ENCODE measurements at regions not wholly inside any gene's neighbourhood (a gene's known extent, or its start where the extent isn't known, plus 50 kb on each side); places are given as distances from the start of the nearest gene placed in this dataset.
"Not testable (repeated sequence)": the region's sequence is repeated elsewhere in the genome, so short reads cannot be mapped to it uniquely, and the experiment has no call there.

DNA sequence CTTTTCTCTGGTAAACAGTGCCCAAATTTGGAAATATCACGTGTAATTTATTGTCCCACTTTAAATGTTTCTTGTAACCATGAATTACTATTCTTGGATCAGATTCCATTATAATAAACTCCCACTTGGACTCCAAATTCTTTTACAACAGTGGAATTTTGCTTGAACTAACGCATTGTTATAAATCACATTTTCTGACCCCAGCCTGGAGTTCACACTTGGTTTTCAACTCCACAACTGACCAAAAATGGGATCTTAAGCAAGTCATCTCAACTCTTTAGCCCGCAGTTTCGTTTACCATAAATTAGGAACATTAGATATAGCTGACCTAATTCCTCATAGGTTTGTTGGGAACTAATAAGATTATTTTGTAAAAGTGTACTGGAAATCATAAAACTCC is 336.8 kb upstream of the NCAM1 start:
- Mint-ChIP-seq H3K27ac (no peak overlapping the region), H3K27me3 (ENCODE audit: insufficient read depth) (peaks cover 2% of the 10 kb centered on the region; the same call in 1 of the 2 replicates)

DNA sequence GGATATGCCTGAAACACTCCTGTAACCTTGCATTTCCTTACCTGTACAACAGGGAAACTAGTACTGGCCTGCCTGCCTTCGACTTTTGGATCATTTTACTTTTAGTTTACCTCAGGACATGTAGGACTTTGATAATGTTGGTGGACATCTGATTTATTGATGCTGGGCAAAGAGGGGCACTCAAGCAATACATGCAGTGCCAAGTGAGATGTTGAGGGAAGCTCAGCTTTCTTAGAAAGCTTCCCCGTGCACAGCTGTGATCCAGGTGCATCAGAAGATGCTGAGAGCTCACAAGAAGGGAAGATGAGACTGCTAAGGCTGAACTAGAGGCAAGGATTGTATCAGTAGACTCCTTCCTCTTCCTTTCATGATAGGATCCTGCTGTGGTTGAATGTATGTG is 336.2 kb upstream of the NCAM1 start:
- not testable (repeated sequence) for H3K4me1 Mint-ChIP-seq (ENCODE audit: low read depth); H3K36me3 Mint-ChIP-seq (ENCODE audit: low read depth); DNase-seq; H3K4me3 Mint-ChIP-seq; H3K27ac Mint-ChIP-seq; H3K27me3 Mint-ChIP-seq (ENCODE audit: insufficient read depth)
- peaks cover 22% of the 10 kb centered on the region for H3K9me3 Mint-ChIP-seq

More for the DNA sequence above, 336.8 kb upstream of the NCAM1 start:
- Mint-ChIP-seq H3K4me3 (no peak overlapping the region), H3K36me3 (ENCODE audit: low read depth) (no peaks in the 10 kb centered on the region), H3K9me3 (peaks cover 26% of the 10 kb centered on the region), H3K4me1 (ENCODE audit: low read depth) (no peaks in the 10 kb centered on the region)
- TF ChIP-seq, protein P1, sequence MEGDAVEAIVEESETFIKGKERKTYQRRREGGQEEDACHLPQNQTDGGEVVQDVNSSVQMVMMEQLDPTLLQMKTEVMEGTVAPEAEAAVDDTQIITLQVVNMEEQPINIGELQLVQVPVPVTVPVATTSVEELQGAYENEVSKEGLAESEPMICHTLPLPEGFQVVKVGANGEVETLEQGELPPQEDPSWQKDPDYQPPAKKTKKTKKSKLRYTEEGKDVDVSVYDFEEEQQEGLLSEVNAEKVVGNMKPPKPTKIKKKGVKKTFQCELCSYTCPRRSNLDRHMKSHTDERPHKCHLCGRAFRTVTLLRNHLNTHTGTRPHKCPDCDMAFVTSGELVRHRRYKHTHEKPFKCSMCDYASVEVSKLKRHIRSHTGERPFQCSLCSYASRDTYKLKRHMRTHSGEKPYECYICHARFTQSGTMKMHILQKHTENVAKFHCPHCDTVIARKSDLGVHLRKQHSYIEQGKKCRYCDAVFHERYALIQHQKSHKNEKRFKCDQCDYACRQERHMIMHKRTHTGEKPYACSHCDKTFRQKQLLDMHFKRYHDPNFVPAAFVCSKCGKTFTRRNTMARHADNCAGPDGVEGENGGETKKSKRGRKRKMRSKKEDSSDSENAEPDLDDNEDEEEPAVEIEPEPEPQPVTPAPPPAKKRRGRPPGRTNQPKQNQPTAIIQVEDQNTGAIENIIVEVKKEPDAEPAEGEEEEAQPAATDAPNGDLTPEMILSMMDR (IDR thresholded peaks at IDR 0.05): no peak
- no peak for DNase-seq

DNA sequence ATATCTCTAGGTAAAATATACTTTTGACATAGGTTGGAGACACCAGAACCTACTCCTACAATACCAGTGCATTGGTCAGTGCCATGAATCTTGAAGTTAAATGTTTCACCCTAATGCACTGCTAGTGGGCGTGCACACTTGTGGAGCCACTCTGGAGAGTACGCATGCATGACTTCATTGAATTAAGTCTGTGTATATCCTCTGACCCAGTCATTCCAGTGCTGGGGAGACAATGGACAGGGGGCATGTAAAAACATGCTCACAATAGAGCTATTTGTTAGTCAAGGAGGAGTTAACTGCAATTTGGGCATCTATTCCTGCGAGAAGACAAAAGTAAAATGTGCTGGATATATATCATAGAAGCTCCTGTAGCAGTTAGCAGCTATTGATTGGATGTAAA is 335.4 kb upstream of the NCAM1 start:
- Mint-ChIP-seq H3K27me3 (ENCODE audit: insufficient read depth) (peaks cover 5% of the 10 kb centered on the region; the same call in 1 of the 2 replicates), H3K9me3 (peaks cover 26% of the 10 kb centered on the region), H3K36me3 (ENCODE audit: low read depth) (no peaks in the 10 kb centered on the region), H3K4me1 (ENCODE audit: low read depth) (no peaks in the 10 kb centered on the region), H3K27ac (no peak overlapping the region), H3K4me3 (no peak overlapping the region)
- no peak for DNase-seq
- TF ChIP-seq, protein P1 (IDR thresholded peaks at IDR 0.05): no peak

DNA sequence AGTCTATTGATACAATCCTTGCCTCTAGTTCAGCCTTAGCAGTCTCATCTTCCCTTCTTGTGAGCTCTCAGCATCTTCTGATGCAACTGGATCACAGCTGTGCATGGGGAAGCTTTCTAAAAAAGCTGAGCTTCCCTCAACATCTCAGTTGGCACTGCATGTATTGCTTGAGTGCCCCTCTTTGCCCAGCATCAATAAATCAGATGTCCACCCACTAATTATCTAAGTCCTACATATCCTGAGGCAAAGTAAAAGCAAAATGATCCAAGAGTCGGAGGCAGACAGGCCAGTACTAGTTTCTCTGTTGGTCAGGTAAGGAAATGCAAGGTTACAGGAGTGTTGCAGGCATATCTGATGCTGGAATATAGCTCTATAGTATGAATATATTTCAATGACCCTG is 334.5 kb upstream of the NCAM1 start:
- TF ChIP-seq, protein P1 (IDR thresholded peaks at IDR 0.05): no peak
- Mint-ChIP-seq H3K4me3 (no peak overlapping the region), H3K27me3 (ENCODE audit: insufficient read depth) (peaks cover 5% of the 10 kb centered on the region; the same call in 1 of the 2 replicates), H3K36me3 (ENCODE audit: low read depth) (no peaks in the 10 kb centered on the region), H3K27ac (no peak overlapping the region), H3K9me3 (peaks cover 26% of the 10 kb centered on the region), H3K4me1 (ENCODE audit: low read depth) (no peaks in the 10 kb centered on the region)
- DNase-seq: no peak

DNA sequence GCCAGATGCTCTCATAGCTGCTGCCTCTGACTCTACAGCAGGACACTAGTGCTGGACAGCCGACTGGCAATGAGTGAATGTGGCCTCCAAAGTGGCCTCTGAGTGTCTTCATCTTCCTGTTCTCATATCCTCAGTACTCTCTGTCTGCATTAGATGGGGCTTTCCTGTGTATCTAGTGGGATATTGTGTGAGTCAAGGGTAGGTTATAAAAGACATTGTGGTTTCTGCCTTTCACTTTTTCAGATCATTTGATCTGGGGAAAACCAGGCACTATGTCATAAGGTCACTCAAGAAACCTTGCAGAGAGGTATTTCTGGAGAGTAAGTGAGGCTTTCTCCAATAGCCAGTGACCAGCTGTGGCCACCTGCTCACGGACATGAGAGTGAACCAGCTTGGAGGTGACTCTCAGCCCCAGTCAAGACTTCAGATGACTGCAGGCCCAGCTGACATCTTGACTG is 333.6 kb upstream of the NCAM1 start:
- Mint-ChIP-seq H3K4me1 (ENCODE audit: low read depth) (no peaks in the 10 kb centered on the region), H3K9me3 (peaks cover 22% of the 10 kb centered on the region), H3K4me3 (no peak overlapping the region), H3K27me3 (ENCODE audit: insufficient read depth) (peaks cover 8% of the 10 kb centered on the region; the same call in 1 of the 2 replicates), H3K36me3 (ENCODE audit: low read depth) (no peaks in the 10 kb centered on the region), H3K27ac (no peak overlapping the region)
- TF ChIP-seq, protein P1 (IDR thresholded peaks at IDR 0.05): no peak
- DNase-seq: no peak

DNA sequence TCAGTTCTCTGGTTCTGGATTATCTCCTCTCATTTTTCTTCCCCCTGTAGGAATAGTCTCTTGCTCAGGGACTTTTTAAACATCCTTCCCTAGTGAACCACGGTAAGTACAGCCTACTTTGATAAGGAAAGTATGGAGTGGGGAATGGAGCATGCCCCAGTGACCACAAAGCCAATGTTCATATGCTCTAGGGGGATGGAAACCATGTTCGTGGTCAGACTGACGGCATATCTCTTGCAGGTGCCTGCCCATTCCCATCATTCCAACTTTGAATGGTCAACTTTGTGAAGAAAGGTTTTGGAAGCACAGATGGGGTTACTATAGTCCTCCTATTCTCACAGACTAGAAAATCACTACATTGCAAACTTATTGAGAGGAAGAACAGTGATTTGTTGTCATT is 332.5 kb upstream of the NCAM1 start:
- H3K4me3 Mint-ChIP-seq: no peak overlapping the region
- peaks cover 8% of the 10 kb centered on the region; the same call in 1 of the 2 replicates for H3K27me3 Mint-ChIP-seq (ENCODE audit: insufficient read depth)
- TF ChIP-seq, protein P1 (IDR thresholded peaks at IDR 0.05): no peak
- DNase-seq: no peak
- H3K4me1 Mint-ChIP-seq (ENCODE audit: low read depth): no peaks in the 10 kb centered on the region
- H3K36me3 Mint-ChIP-seq (ENCODE audit: low read depth): no peaks in the 10 kb centered on the region
- peaks cover 22% of the 10 kb centered on the region for H3K9me3 Mint-ChIP-seq
- H3K27ac Mint-ChIP-seq: no peak overlapping the region

Measured in HFFc6 (cell line).